ENCODE measurements at regions not wholly inside any gene's neighbourhood (a gene's known extent, or its start where the extent isn't known, plus 50 kb on each side); places are given as distances from the start of the nearest gene placed in this dataset.
A peak's percentile ranks its signal among the peaks of the same experiment; 100 is the strongest.

DNA sequence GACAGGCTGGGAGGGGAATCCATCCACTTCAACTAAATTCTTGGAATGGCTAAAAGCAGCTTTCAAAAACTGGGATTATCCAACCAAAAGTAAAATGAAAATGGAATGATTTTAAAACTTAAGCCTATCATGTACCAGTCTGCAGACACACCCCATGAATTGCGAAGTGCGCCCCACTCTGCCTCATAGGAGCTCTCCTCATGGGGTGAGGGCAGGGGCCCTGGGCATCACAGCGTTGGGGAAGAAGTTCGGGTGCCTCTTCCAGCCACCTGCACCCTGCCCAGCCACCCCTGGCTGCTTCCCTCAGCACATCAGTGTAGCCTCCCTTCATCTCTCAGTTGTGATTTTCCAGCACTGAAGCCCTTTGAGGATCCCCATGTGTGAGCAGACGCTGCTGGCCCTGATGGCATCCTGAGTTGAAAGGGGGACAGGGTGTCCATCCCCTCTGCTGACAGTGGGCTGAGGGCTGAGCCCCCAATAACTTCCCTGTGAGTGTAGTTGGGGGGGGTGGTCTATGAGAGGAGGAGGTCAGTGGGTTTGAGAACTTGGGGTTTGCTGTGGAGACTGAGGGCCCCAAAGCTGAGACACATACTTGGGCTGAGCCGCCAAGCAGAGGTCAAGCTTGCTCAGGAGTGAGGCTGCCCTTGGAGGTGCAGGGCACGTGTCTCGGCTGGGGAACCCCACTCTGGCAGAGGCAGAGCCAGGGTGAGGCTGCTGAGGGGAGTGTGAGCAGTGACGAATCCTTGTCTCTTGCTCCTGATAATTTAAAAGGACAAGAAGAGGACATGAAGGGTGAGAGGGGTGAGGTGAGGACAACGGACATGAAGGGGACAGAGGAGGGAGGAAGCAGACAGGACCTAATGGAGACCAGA, 542.1 kb downstream of the TCERG1L start:
- DNase-seq (ENCODE audit: low spot score), result no peak

DNA sequence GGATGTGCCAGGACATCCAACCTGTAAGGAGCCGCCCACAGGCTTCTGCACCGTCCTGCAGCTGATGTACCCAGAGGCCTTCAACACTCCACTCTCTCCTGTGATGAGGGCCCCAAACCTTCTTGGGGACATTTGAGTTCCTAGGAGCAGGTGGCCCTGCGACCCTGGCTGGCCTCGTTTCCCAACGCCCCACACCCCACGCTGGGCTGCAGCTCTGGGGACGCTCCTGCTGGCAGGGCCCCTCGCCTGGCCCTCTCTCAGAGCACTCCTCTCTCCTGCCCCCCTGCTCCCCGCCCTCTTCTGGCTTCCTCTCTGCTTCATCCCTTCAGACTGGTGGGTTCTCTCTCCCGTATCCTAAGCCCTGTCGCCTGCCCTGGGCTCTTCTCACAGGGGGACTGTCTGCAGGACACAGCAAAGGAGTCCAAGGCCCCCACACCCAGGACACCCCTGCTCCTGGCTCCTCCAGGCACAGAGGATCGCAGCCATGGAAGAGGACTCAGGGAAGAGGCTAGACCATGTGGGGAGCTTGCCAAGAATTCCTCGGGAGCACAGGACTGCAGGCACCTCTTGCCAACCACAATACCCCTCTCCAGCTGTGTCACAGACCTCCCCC, 541.4 kb downstream of the TCERG1L start:
- no peak for DNase-seq (ENCODE audit: low spot score)

DNA sequence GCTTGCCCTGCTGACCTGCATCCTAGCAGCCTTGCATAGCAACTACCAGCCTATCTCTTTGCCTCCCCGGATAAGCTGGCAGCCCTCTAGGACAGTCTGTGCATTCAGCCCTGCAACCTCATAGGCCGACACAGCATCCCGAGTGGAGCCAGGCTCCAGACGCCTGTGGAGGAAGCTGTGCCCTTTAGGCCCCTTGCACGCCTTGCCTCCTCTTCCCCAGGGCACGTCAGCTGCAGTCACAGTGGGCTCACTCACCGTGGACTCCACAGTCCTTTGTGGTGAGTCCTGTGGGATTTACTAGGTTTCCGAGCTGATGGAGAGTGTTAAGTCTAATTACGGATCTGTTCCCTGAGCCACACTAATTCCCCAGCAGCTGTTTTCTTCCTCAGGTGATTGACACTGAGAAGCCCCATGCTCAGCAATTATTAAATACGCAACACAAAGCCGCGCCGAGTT, 540.0 kb downstream of the TCERG1L start:
- no peak for DNase-seq (ENCODE audit: low spot score)

DNA sequence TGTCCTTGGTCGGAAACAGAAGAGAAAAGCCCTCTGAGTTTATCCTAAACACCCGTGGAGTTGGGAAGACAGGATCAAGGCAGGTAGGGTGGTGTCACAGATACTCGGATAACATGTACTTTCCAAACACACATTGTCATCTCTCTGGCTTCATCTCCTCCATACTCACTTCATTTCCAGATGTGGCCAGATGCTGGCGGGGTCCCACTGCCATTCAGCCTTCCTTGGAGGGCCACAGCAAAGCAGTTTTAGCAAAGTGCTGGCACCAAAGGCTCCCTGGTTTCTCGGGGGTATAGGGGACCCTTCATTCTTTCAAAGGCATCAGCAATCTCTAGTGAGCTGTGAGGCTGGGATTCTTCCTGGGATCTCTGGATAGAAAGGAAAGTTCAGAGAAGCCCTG, 539.5 kb downstream of the TCERG1L start:
- DNase-seq (ENCODE audit: low spot score), result no peak

DNA sequence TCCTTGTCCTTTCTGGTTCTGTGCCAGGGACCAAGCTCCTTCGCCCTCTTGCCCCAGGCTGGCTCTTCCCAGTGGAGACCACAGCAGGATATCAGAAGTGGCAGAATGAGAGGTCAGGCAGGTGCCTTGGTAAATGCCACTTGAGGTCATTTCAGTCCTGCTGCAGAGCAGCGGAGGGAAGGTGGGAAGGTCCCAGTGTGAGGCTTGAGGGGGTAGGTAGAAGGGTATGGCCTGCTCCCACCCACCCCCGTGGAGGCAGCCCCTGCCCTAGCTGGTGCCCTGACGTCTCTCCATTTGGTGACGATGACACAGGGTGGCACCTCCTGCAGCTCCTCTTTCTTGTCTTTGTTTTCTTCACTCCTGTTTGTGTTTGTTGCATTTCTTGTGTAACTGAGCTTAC, 538.8 kb downstream of the TCERG1L start:
- no peak for DNase-seq (ENCODE audit: low spot score)

DNA sequence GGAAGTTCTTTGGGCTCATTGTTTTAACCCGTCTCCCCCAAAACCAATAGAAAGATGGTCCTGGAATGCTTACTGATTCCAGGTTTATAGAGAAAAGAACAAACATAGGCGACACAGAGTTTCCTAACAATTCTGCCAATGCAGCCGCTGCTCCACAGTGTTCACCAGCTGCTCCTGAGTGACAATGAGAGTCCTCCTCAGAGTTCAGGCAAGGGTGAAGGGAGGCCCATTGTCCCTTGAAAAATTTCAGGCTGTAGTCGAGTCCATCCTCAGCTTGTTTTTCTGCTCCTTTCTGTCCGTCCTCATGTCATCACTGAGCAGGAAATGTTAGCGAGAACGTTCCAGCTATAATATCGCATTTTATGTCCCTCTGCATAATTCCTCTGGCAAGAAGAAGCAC, 537.6 kb downstream of the TCERG1L start:
- no peak for DNase-seq (ENCODE audit: low spot score)

DNA sequence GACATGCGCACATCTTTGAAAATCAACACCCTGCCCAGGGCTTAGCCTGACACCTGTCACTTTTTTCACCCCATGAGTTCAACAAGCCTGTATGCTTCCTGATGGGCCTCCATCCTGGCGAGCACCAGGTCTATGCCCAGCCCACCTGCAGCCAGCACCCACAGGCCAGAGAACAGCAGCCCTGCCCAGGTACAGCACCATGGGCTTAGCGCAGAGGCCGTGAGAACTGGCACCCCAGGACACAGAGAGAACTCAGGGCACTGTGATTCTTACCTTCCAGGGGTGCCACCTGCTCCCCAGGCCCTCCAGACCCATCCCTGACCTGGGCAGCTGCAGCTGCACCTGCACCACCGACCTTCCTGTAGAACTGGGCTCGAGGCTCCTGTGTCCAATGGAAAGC, 536.6 kb downstream of the TCERG1L start:
- DNase-seq (ENCODE audit: low spot score), result no peak

DNA sequence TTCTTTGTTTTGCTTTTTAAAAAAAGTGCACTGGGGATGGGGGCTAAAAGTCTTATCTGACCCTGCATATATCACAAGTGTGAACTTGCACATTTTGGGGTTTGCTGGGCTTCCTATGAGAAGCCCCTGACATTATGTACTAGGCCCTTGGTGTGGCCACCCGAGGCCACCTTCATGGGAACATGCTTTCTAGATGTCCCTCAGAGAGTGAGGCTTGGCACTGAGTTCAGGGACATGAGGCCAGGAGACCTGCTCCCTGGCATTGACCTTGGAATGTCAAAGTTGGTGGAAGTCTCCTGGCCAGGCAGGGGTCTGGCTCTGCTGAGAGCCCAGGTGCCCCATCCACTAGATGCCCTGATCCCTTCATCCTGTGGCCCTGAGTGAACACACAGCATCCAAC, 536.2 kb downstream of the TCERG1L start:
- DNase-seq (ENCODE audit: low spot score), result no peak

DNA sequence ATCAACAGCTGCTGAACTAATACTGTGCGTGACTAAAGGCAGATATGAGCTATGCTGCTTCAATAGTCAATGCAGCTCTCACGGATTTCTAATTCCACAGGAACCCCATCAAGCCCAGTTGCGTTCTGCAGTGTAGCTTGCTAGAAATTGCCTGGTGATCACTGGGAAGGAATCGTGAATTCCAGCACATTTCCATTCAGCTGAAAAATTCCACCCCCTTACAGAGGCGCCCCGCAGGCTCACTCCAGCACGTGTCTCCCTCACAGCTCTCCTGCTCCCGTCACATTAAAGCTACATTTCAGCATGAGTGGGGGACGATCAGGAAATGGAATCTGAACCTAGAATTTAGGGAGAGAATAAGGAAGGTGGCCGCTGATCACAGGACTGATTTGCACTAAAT, 534.8 kb downstream of the TCERG1L start:
- no peak for DNase-seq (ENCODE audit: low spot score)

DNA sequence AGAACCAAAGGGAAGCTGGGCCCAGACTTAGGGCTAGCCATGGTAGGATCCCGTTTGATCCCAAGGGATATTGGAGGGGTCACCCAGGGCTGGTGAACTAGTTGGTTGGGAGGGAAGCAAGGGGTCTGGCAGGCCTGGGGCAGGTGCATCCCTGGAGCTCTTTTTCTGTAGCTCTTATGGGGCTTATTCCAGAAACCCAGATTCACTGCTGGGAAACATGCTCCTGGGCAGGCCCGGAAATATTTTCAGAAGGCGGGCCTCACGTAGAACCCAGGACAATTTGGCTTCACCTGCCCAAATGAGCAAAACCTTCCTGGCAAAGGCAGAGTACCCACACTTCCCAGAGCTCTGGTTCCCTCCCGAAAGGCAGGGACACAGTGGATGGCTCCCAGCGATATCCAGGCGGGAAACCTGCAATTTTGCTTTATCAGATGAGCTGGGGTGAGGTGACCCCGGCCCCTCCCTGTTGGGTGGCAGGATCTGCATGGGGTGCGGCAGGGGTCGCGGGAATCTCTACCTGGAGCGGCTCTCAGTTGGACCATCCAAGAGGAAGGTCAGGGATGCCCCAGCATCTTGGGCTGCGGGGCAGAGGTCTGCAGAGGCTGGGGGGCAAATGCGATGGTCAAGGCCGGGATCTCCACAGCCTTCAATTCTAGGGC, 533.9 kb downstream of the TCERG1L start:
- no peak for DNase-seq (ENCODE audit: low spot score)

DNA sequence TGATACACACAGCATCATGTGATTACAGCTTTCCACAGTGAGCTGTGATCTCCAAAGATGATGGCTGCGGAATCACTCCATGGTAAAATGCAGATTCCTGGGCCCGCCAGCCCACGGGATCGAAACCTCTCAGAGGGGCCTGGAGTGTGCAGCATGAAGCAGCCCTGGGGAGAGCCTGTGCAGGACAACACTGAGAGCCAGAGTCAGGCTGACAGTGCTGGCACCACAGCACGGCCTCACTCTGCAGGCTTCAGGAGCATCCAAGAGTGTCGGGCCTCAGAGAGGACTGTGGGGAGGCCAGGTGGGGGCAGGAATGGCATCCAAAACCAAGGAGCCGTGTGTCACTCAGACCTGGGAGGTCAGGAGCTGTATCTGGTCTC, 533.4 kb downstream of the TCERG1L start:
- no peak for DNase-seq (ENCODE audit: low spot score)

DNA sequence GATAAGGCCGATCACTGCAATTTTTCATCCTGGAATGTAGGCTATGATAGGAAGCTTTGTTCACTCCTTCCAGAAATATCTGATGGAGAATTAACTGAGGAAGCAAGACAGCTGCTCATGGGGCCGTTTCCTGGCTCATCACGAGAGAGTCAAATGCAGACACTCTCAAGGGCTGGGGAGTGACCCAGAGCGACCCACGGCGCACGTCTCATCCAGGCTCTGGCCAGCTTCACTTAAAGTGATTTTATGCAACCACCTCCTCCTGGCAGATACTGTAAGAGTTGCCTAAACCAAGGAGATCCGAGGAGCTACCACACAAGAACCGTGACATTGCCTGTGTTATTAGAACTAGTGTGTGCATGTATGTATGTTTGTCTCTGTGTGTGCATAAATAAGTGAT, 530.8 kb downstream of the TCERG1L start:
- no peak for DNase-seq (ENCODE audit: low spot score)

DNA sequence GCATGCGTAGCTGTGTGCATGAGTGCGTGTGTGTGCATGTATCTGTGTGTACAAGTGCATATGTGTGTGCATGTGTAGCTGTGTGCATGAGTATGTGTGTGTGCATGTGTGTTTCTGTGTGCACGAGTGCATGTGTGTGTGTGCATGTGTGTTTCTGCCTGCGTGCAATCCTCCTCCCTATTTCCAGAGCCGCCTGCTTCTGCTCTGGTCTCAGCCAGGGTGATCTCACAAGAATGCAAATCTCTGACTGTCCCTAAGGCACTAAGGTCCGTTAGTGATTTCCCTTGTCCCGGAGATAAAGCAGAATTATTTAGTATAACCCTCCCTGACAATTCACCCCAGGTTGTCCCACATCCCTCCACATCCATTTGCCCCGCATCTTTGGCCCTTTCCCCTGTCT, 530.3 kb downstream of the TCERG1L start:
- DNase-seq (ENCODE audit: low spot score), result no peak

DNA sequence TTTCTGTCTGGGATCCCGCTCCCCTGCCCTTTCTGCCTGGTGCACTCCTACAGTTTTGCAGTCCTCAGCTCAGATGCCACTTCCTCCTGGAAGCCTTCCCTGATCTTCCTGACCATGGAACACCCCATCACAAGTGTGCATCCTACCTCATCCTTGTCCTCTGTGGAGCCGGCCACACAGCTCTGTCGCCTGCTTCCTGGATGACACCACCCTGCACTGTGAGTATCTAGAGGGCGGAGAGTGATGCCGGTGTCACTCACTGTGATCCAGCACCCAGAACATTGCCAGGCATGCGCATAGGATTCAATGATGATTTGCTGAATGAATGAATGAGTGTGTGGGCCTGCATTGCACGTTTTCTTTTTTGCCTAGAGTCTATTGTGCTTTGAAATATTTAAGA, 529.9 kb downstream of the TCERG1L start:
- DNase-seq (ENCODE audit: low spot score), result no peak

DNA sequence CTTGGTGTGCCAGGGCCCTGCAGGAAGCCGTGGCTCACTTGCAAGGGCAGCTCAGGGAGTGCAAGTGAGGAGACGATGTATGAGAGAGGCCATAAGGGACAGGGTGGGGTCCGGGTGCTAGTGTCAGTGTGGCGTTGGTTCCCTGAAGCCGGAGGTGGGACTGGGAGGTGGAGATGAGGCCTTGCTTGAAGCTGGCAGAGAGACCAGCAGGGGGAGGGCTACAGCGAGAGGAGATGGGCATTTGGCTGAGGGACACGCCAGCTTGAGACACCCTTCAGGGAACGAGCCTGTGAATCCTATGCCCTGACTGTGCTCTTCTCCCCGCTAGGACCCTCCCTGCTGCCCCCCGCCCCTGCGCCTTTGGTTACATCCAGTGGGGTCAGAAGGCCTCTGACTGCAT, 529.1 kb downstream of the TCERG1L start:
- DNase-seq (ENCODE audit: low spot score), result peak; percentile 8

DNA sequence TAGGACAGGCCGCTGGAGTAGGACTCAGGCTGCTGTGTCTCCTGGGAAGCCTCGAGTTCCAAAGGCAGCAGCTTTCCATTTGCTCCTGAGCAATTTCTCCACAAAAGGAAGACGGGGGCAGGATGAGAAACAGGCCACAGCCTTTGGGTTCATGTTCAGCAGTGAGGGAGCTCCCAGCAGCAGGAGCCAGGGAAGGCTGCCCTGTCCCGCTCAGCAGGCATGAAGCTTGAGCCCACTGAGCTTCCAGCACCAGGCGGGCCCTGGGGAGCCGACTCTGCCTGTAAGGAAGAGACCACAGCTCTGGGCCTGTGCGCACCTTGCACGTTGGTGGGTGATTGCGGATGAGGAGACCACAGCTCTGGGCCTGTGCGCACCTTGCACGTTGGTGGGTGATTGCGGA, 527.2 kb downstream of the TCERG1L start:
- no peak for DNase-seq (ENCODE audit: low spot score)

DNA sequence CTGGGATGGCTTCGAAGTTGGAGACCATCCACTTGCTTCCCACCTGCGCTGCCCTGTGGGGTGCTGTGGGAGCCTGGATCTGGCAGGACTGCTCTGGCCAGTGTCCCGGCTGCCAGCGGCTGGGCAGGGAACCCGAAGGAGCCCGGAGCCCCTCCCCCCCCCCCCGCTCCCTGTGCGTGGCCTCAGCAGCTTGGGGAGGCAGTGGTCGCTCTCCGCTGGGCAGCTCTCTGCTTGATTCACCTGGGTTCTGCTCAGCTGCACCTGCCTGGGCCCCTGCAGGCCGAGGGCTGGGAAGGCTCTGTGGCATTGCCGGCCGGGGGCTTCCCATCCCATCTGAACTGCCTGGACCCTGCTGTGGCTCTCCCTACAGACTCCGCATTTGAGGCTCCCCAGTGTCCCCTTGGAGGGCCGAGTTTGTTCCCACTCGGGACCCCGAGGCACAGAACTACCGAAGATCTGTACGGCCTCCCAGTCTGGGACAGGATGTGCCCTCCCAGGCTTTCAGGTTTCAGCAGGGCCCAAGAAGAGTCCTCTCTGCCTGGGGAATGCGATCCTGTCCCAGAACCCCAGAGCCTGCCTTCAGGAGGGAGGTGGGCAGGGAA, 525.1 kb downstream of the TCERG1L start:
- DNase-seq (ENCODE audit: low spot score), result no peak

DNA sequence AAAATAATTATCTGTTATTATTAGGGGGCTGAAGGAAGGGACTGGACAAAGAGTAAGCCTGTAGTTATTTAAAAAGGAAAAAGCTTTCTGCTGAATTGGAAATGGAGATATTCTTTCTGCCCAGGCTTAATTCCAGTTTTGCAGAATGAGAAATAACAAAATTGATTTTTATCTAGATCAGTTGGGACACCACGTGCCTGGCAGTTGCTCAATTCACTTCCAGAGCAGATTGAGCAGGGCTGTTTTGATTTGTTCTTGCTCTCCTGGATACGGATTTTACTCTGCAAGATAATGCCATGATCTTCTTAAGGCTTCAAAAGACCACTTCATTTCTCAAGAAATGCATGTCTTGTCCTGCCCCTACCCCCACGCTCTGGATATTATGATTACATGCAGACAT, 524.3 kb downstream of the TCERG1L start:
- no peak for DNase-seq (ENCODE audit: low spot score)

DNA sequence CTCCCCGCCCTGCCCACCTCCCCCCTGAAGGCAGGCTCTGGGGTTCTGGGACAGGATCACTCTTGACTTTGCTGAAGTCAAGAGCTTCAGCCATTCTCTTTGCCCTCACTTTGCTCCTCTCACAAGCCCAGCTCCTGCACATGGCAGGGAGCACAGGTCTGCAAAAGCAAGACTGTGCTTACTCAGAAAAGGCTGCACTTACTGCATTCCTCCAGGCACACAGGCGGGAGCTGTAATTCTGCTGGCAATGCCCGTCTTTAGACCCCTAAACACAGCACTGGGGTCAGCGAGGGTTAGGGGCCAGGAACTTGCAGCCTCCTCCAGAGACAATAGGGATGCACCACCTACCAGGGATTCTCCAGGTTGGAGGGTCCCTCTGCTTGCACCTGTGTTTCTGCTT, 523.7 kb downstream of the TCERG1L start:
- no peak for DNase-seq (ENCODE audit: low spot score)

DNA sequence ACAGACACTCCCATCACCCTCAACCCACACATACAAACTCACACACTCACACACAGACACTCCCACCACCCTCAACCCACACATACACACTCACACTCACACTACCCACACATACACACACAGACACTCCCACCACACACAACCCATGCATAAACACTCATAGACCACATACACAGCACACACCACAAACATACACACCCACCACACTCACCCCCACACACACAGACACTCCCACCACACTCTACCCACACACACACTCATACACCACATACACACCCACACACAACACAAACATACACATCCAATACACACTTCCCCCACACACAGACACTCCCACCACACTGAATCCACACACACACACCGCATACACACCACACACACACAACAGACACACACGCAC, 521.2 kb downstream of the TCERG1L start:
- no peak for DNase-seq (ENCODE audit: low spot score)

DNA sequence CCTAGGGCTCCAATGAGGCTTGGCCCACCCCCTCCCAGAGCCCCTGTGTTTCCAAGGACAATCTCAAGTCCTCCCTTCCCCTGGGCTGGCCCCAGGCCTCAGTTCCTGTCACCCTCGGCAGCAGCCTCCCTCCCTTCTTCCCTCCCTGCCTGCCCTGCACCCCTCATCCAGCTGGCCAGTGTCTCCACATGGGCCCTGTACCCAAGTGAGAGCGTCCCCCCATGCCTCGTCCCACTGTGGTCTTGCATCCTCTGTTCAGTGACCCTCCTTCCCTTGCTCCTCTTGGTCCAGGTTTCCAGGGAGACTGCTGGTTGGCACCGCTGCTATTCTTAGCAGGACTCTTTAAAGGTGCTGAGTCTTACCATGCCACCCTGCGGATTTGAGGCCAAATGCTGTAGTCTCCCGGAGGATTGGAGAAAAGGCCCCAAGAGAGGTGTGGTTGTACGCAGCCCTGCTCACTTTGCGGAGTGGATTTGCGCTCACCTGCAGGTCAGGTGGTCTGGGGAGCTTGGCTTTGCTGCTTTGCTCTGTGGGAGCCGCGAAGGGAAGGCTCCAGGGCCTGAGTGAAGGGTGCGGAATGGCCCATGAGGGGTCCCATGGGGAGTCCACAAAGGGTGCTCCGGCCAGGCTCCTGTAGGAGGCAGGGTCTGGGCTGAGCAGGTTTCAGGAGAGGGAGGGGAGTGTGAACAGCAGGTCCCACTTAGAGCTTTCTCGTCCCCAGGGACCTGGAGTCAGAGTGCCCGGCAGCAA, 519.2 kb downstream of the TCERG1L start:
- no peak for DNase-seq (ENCODE audit: low spot score)

DNA sequence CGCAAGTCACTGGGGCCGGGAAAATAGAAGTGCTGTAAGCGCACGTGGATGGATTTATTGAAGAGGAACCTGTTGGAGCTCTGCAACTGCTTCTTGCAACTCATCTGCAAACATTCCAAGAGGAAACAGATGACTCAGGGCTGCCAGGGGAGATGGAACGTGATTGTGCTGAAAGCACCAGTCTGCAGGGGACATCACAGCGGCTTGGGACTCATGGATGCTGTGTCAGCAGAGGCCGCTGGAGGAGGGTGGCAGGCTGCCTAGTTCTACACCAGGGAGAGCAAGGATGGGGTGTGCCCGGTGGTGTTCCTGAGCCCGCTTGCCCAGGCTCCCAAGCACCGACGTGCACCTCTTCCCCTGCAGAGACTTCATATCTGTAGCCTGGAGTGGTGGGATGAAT, 515.7 kb downstream of the TCERG1L start:
- DNase-seq (ENCODE audit: low spot score), result no peak

All from cerebellar cortex (tissue), 1 donor.